PC-9 (cell line): ENCODE measurements at regions not wholly inside any gene's neighbourhood (a gene's known extent, or its start where the extent isn't known, plus 50 kb on each side); places are given as distances from the start of the nearest gene placed in this dataset.

ENCODE experiments used
- BruUV-seq: library from RNA; stranded (reverse); fragments of 400-500 nt; replicated peaks from 2 replicates; lab custom pipeline; 2021; lab: Mats Ljungman, UMichigan
- CTCF ChIA-PET: fragments of 300-600 bp; sonication (Branson Sonifier 250); formaldehyde crosslinking; loops from one replicate; lab custom pipeline; 2022; ENCODE audit warnings: antibody characterized with exemption; lab: Charles Lee
- POLR2A ChIA-PET: fragments of 300-600 bp; sonication (Branson Sonifier 250); formaldehyde crosslinking; loops from one replicate; lab custom pipeline; 2022; ENCODE audit warnings: antibody characterized with exemption; ENCODE audit not compliant: unreplicated experiment; lab: Charles Lee
- DNase-seq, 2 experiments: peaks; one replicate each; pipeline versions ENCODE4 v3.0.0 to v3.0.0-alpha.2; 2015 to 2022; ENCODE audit warnings: mixed read lengths in 1 of 2
- H2AFZ ChIP-seq: fragments of 200-600 bp; sonication (generic); 2 replicates; pipeline ENCODE4 v1.8.1; 2017; ENCODE audit warnings: antibody characterized with exemption
- H3F3A ChIP-seq: fragments of 200-600 bp; sonication (generic); 2 replicates; pipeline ENCODE4 v1.8.1; 2017; ENCODE audit warnings: antibody characterized with exemption, mild to moderate bottlenecking, low read depth; ENCODE audit not compliant: insufficient read depth
- H3K27ac ChIP-seq: fragments of 200-600 bp; sonication (generic); 2 replicates; pipeline ENCODE4 v1.6.1; 2016; ENCODE audit warnings: mixed run types
- H3K27me3 ChIP-seq: fragments of 200-600 bp; sonication (generic); 2 replicates; pipeline ENCODE4 v1.6.1; 2016; ENCODE audit warnings: low read depth, mixed run types; ENCODE audit not compliant: insufficient read depth
- H3K36me3 ChIP-seq: fragments of 200-600 bp; sonication (generic); 2 replicates; pipeline ENCODE4 v1.6.1; 2016; ENCODE audit warnings: low read depth, mixed run types
- H3K4me1 ChIP-seq: fragments of 200-600 bp; sonication (generic); replicated peaks from 2 replicates; pipeline ENCODE4 v1.6.1; 2016; ENCODE audit warnings: mixed run types; ENCODE audit not compliant: insufficient read depth
- H3K4me2 ChIP-seq: fragments of 200-600 bp; sonication (generic); 2 replicates; pipeline ENCODE4 v1.6.1; 2017; ENCODE audit warnings: mixed run types
- H3K4me3 ChIP-seq: fragments of 200-600 bp; sonication (generic); 2 replicates; pipeline ENCODE4 v1.6.1; 2016; ENCODE audit warnings: mixed run types
- H3K79me2 ChIP-seq: fragments of 200-600 bp; sonication (generic); 2 replicates; pipeline ENCODE4 v1.6.1; 2017; ENCODE audit warnings: low read depth, mixed run types
- H3K9me2 ChIP-seq: fragments of 200-600 bp; sonication (generic); 2 replicates; pipeline ENCODE4 v1.8.1; 2017; ENCODE audit warnings: mild to moderate bottlenecking; ENCODE audit not compliant: insufficient read depth
- H3K9me3 ChIP-seq: fragments of 200-600 bp; sonication (generic); 2 replicates; pipeline ENCODE4 v1.8.1; 2016; ENCODE audit warnings: low read depth; ENCODE audit not compliant: insufficient read depth
- H4K20me1 ChIP-seq: fragments of 200-600 bp; sonication (generic); 2 replicates; pipeline ENCODE4 v1.8.1; 2017; ENCODE audit not compliant: insufficient read depth
- EZH2 ChIP-seq: fragments of 200-600 bp; sonication (generic); IDR thresholded peaks from 2 replicates; pipeline ENCODE4 v1.8.0; 2017; ENCODE audit warnings: antibody characterized with exemption, low read depth
- intact Hi-C: fragments of 100-400 bp; cut with micrococcal nuclease; formaldehyde crosslinking; loops from one replicate; pipeline ENCODE4 v1.10.0; 2022; ENCODE audit not compliant: unreplicated experiment
- TF ChIP-seq, protein P1 (sequence below): fragments of 200-600 bp; sonication (generic); conservative IDR thresholded peaks from 2 replicates; pipeline ENCODE4 v1.6.1; 2017; ENCODE audit warnings: mixed run types, antibody characterized with exemption, mild to moderate bottlenecking, moderate library complexity

DNA sequence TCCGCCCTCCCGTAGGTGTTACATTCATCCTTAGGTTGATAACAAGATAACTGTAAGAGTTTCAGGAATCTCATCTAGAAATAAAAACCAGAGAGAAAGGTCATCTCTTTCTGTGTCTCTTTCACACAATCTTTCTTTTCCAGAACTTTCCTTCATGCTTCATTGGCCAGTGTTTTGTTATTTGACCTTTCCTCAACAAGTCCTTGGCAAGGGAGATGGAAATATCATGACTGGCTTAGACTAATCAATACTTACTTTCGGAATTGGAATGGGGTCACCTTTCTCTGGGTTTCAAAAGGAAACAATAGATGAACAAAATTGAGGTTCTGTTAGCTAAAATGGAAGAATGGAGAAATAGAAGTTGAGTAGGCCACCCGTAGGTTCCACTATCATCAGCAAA is 72.9 kb upstream of the PPP2R5A start:
- Histone ChIP-seq H3K36me3 (no peaks in the 10 kb centered on the region), H4K20me1 (no peaks in the 10 kb centered on the region), H2AFZ (no peak overlapping the region), H3K27me3 (no peaks in the 10 kb centered on the region), H3K27ac (no peak overlapping the region), H3K9me3 (no peaks in the 10 kb centered on the region), H3K4me1 (no peaks in the 10 kb centered on the region), H3F3A (no peaks in the 10 kb centered on the region), H3K9me2 (no peaks in the 10 kb centered on the region), H3K4me2 (no peak overlapping the region), H3K4me3 (no peak overlapping the region), H3K79me2 (no peaks in the 10 kb centered on the region)
- no peak for DNase-seq
- ChIA-PET POLR2A (no interaction called here), CTCF (no interaction called here)
- TF ChIP-seq EZH2: no peak
- TF ChIP-seq, protein P1, sequence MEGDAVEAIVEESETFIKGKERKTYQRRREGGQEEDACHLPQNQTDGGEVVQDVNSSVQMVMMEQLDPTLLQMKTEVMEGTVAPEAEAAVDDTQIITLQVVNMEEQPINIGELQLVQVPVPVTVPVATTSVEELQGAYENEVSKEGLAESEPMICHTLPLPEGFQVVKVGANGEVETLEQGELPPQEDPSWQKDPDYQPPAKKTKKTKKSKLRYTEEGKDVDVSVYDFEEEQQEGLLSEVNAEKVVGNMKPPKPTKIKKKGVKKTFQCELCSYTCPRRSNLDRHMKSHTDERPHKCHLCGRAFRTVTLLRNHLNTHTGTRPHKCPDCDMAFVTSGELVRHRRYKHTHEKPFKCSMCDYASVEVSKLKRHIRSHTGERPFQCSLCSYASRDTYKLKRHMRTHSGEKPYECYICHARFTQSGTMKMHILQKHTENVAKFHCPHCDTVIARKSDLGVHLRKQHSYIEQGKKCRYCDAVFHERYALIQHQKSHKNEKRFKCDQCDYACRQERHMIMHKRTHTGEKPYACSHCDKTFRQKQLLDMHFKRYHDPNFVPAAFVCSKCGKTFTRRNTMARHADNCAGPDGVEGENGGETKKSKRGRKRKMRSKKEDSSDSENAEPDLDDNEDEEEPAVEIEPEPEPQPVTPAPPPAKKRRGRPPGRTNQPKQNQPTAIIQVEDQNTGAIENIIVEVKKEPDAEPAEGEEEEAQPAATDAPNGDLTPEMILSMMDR: no peak
- intact Hi-C loops: no loop called here
- no TSS peak for BruUV-seq

DNA sequence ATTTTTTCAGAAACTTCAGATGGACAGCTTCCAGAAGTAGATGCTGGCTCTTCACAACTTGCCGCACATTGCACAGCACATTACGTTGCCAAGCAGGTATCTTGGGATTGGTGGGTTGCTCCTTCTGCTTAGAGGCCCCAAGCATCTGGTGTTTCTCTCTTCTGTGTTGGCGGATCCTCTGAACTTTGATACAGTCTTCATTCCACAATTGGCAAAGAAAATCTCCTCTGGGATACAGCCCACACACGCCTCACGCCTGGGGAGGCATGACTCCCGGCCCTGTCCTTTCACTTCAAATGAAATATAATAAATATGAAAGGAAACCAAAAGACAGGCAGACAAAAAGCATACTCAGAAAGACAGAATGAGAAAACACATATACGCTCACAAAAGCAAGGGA is 72.3 kb upstream of the PPP2R5A start:
- TF ChIP-seq, protein P1: no peak
- Histone ChIP-seq H3K9me3 (no peaks in the 10 kb centered on the region), H3K4me1 (no peaks in the 10 kb centered on the region), H3F3A (no peaks in the 10 kb centered on the region), H3K36me3 (no peaks in the 10 kb centered on the region), H3K4me2 (no peak overlapping the region), H3K27ac (no peak overlapping the region), H3K27me3 (no peaks in the 10 kb centered on the region), H3K9me2 (no peaks in the 10 kb centered on the region), H2AFZ (no peak overlapping the region), H4K20me1 (no peaks in the 10 kb centered on the region), H3K4me3 (no peak overlapping the region), H3K79me2 (no peaks in the 10 kb centered on the region)
- CTCF ChIA-PET: interaction anchor here (0.6 kb wide), 1 partner anchor 79 kb away, joined by 4 read pairs; no protein-coding TSS in a partner anchor
- DNase-seq: no peak
- intact Hi-C loops: no loop called here
- POLR2A ChIA-PET: no interaction called here
- BruUV-seq: no TSS peak

DNA sequence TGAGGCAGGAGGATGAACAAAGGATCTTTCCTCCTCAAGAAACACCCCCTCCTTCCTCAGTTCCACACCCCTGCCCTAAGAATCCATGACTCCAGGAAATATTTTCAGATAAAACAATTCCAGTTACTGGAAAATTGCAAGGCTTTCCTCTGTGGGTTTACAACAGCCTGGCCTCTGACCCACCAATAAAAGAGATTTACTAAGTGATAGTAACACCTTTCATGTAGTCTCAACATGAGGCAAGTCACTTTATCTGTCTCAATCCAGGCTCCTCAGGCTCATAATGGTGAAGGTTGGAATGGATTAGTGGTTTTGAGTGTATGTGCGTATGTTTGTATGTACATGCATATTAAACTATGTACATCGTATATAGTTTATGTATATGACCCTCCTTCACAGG is 71.4 kb upstream of the PPP2R5A start:
- TF ChIP-seq EZH2: no peak
- TF ChIP-seq, protein P1: no peak
- intact Hi-C loops: no loop called here
- Histone ChIP-seq H2AFZ (no peak overlapping the region), H3K9me3 (no peaks in the 10 kb centered on the region), H3K27me3 (no peaks in the 10 kb centered on the region), H3K4me3 (no peak overlapping the region), H3F3A (no peaks in the 10 kb centered on the region), H3K9me2 (no peaks in the 10 kb centered on the region), H3K4me2 (no peak overlapping the region), H3K4me1 (no peaks in the 10 kb centered on the region), H3K27ac (no peak overlapping the region), H3K79me2 (no peaks in the 10 kb centered on the region), H4K20me1 (no peaks in the 10 kb centered on the region), H3K36me3 (no peaks in the 10 kb centered on the region)
- no TSS peak for BruUV-seq
- ChIA-PET CTCF (no interaction called here), POLR2A (no interaction called here)
- DNase-seq: no peak
